GM19023 (cell line): ENCODE measurements at regions not wholly inside any gene's neighbourhood (a gene's known extent, or its start where the extent isn't known, plus 50 kb on each side); places are given as distances from the start of the nearest gene placed in this dataset.

ENCODE experiments used
- ATAC-seq: cut with Tn5 transposase; IDR thresholded peaks from one replicate; pipeline ENCODE4 v1.9.1; 2021; ENCODE audit warnings: mild to moderate bottlenecking, moderate library complexity; ENCODE audit not compliant: unreplicated experiment

DNA sequence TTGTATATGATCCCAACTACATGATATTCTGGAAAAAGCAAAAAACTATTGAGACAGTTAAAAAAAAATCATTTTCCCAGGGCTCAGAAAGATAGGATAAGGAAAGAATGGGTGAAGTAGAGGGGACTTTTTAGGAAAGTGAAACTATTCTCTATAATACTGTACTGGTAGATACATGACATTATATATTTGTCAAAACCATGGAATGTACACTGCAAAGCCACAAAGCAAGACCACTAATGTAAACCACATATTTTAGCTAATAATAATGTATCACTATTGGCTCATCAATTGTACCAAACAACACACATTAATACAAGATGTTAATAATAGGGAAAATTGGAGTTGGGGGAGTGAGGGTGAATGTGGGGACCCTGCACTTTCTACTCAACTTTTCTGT, 182.6 kb downstream of the EFNB2 start:
- ATAC-seq: no peak

DNA sequence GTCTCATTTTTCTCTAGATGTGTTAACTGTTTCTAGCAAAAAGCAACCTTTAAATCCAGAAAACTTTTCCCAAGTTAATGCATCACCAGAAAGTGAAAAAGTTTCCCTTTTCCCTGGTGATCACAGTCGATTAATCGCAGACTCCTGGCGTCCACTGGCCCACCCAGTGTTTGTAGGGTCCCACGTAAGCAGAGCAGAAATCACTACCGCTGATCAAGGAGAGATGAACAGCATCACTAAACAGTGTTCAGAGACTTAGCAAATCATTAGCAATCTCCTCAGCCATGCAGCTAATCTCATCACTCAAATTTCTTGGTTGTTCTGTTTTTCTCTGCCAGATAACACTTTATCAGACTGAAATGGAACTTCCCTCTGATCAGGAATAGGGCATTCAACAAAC, 184.2 kb downstream of the EFNB2 start:
- ATAC-seq: no peak

DNA sequence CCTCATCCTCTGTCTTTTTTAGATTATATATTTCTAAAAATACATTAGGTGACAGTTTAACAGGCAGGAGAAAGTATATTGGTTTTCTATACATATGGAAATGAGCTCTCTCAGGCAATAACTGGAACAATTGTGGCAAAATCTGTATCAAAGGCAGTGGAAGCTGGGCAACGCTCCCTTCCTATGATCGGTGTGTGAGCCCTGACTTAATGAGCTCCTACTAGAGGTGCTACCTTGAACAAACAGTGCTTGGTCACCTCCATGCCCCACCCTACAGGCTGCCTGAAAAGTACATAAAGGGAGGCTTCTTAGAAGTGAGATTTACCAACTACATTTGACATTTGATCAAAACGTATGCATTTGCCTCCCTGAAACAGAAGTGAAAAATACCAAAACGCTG, 185.3 kb downstream of the EFNB2 start:
- no peak for ATAC-seq

DNA sequence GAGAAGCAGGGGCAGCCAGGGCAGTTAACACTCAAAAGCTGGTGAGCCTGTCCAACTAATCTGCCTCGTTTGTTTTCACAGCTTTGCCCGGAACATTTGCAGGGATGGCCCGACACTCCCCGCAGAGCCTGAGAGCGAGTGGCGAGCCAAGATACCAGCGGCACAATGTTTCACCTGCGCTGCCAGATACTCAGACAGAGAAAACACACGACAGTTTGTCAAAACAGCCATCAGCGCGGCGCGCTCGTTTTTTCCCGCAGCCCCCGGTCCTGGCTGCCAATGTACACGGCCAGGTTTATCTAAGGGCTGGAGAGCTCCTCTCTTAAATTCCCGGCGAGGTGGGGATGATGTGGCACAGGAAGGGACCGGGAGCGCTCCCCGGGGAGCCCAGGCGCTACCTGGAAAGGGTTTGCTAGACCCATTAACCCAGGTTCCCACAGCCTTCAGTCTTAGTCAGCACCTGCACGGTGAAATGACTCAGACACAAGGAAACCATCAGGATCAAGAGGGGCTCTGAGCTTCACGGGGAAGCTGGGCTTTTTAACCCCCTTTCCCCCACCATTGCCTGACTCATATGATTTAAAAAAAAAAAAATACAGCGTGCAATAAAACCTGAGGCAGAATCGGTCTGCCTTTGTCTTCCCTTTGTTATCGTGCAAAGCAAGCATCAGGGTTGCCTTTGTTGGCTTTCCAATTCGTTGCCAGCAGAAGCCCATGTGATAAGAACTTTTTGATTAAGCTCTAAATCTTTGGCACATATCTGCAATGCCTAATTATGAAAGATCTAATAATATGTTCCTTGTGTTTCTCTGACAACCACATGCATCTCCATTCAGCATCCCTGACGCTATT, 186.2 kb downstream of the EFNB2 start:
- ATAC-seq: no peak

DNA sequence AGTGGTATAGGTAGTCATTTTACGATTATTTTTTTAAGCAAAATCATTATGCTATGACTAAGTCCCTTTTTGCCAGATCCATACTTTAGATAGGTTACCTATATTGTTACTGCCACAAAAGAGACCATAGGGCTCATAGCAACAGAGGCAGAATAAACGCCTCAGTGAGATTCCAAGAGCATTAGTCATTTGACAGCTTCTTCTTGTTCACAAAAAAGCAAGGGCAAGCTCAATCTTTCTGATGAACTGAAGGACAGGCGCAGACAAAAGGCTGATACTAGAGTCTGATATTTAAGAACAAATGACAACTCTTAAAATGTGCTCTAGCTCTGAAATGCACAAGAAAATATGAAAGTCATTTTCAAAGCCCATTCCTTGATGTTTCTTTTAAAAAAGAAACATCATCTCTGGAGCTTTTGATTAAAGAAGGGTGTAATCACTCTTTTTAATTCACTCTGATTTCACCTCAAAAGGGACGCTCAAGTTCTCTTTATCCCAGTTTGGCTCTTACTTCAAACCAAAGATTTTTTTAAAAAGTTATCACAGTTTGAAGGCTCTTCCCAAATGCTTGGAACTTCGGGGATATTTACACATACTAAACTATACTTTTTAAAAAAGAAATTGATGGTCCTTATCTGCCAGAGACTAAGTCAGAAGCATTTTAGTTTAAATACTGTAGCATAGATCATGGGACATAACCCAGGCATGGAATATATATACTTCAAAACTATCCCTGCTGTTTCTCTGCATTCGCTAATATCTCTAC, 187.2 kb downstream of the EFNB2 start:
- ATAC-seq: no peak

DNA sequence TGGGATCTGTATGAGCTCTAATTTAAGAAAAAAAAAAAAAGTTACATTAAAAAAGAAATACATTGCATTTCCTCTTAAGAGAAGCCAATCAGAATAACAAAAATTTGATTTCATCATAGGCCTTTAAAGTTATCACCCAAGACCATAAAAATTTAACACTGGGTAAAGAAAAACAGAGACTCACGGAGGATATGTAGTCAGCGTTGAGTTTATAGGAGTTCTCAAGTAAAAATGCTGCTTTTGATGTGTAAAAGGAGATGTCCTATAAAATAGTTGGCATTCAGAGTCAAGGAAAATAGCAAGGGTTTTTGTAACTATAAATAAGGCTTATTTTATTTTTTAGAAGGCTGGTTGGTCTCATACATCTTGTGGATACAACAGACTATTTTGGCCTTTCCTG, 191.1 kb downstream of the EFNB2 start:
- no peak for ATAC-seq

DNA sequence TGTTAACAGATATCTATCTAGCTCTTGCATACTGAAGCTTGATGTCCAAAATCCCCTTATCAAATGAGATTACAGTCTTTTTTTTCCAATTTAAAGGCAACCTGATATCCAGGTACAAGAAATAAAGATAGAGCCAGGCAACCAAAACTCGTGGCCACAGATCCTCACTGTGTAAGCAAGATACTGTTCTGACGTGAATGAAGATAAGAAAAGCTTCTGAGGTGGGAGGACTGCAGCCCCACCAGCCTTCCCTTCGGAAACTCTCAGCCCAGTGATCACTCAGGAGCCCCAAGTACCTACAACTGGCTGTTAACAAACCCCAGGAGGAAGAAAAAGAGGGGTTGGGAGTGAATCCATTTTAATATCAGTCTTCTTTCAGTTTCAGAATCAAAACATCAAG, 191.6 kb downstream of the EFNB2 start:
- no peak for ATAC-seq

DNA sequence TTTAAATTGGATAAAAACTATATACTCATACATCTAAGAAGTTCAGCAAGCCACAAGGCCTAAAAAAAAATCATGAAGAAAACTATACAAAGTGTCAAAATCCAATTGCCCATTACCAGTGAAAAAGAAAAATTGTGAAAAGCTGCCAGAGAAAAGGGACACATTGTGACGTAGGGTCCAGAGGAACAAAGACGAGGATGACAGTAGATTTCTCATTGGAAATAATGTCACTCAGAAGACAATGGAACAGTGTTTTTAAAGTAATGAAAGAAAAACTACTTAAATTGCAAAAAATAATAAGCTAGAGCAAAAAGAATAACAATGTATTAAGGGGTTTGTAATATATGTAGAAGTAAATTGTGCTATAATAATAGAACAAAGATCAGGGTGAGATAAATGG, 195.2 kb downstream of the EFNB2 start:
- ATAC-seq: no peak

DNA sequence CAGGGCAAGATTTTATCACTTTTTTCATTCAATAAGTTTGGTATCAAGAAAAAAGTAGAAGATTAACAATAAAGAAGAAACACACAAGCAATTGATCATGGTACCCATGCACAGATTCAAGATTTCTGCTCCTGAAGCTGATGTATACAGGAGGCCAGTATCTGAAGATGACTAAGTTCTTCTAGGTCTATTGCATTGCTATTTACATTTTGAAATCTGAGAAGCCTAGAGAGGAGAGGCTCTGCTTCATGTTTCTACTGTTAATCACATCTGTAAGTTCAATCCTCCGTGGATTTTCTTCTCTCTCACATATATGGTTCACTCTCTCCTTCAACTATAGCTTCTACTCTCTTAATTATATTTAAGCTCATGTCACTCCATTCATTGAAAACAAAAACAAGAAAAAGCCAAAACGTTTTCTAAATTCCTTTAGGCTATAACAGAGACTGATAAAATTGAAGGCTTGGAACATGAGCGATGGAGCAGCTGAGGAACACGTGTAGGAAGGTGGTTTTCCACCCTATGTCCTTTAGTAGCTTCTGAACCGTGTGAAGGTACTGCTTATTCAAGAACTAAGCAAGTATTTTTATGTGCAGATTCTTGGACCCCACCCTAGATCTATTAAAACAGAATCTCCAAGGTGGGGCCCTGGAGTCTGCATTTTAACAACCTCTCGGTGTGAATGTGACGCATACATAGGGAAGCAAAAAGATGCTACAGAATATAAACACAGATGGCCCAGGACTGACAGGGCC, 198.2 kb downstream of the EFNB2 start:
- ATAC-seq: no peak

DNA sequence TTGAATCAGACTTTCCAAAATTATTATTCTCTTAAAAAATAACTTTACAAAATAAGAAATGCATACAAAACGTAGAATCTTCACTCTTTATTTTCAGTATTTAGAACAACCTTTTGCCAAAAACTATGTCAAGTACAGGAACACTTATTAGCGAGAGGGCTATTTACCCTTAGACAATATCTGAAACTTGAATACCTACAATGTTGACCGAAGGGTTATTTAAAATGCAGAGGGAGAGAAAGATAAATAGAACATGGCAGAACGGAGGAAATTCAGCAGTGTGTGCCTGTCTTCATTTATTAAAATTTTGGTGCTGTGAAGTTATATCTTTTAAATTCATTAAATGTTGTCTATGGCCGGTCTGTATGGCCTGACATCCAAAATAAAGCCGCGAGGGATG, 198.8 kb downstream of the EFNB2 start:
- no peak for ATAC-seq

DNA sequence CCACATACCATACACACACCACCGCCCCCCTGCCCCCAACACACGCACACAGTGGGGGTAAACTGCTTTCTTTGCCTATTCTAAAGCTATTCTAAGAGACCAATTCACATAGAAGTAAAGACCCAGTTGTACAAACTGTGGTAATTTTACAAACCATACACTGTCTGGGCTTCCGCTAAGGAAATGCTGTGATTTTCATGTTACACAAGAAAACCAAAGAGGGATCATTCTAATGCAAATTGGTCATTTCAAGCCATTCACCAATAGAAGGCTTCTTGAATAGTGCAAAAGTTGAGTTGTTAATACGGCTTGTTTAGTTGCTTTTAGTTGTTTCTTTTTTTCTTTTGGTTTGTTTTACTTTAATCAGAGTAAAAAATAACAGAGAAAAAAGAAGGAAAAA, 202.8 kb downstream of the EFNB2 start:
- ATAC-seq: no peak

DNA sequence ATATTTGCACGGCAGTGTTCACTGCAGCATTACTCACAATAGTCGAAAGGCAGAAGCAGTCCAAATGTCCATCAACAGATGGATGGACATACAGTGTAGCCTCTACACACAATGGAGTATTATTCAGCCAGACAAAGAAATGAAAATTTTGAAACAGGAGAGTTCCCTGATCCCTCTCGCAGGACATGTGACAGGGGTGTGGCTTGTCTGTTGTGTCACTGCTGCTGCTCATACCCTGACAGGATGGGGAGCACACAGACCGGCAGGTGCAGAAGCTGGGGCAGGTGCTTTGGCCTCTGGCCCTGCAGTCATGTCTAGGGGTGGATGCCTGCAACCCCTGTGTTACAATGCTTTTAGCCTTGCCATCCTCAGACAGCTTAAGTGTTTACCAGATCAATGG, 204.3 kb downstream of the EFNB2 start:
- no peak for ATAC-seq

DNA sequence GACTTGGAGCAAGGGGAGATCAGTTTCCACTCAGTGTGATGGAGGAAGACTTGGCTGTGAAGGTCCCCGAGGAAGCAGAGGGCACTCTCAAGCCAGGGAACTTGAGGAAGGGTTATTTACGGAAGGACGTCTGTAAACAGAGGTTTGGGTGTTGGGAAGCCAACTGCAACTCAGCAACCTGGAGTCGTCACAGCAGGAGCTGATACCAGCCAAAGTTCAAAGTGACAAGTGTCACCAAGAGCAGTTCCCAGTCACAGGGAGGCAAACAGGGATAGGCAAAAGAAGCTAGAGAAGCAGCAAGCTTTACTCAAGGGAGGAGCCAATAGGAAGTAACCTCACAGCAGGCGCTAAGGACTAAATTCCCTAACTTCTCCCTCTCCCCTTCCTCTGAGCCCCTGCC, 205.5 kb downstream of the EFNB2 start:
- no peak for ATAC-seq

DNA sequence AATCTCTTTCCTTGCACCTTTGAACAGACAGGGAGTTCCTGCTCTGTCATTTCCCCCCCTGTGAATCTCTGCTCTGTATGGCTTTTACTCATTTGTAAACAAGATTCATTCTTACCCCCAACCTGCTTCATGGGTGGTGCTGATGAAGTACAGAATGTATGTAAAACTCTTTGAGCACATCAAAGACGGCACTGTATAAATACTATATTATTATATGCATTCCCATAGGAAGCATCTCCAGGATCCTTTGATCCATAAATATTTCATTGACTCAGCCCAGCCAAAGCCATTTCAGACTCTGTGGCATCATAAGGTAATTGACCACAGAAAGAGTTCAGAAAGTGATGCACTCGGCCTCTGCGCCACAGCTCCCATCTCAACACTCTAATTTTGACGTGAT, 208.7 kb downstream of the EFNB2 start:
- no peak for ATAC-seq

DNA sequence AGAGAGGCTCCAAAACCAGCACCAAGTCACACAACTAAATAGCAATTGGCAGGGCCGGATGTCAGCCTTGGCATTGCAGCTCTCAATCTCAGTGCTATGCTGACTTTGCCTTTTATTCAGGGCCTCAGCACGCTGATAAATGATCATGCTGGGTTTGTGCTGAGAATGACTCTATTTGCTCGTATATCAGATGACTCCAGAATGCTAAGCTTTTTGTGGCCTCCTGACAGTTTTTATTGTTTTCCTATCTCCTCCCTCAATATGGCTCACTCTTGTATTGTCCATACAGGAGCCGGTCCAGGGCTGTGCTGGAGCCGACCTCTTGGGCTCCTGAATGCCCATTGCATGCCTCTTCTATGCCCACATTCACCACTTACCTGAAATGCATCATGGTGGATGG, 211.0 kb downstream of the EFNB2 start:
- ATAC-seq: no peak

DNA sequence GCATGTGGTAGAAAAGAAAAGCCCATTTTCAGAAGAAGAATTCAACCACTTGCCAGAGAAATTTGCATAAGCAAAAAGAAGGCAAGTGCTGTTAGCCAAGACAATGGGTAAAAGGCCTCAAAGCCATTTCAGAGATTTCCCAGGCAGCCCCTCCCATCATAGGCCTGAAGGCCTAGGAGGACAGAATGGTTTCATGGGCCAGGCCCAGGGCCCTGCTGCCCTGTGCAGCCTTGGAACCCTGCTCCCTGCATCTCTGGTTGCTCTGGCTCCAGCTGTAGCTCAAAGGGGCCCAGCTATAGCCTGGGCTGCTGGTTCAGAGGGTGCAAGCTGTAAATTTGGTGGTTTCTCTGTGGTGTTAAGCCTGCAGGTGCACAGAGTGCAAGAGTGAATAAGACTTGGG, 212.8 kb downstream of the EFNB2 start:
- no peak for ATAC-seq

DNA sequence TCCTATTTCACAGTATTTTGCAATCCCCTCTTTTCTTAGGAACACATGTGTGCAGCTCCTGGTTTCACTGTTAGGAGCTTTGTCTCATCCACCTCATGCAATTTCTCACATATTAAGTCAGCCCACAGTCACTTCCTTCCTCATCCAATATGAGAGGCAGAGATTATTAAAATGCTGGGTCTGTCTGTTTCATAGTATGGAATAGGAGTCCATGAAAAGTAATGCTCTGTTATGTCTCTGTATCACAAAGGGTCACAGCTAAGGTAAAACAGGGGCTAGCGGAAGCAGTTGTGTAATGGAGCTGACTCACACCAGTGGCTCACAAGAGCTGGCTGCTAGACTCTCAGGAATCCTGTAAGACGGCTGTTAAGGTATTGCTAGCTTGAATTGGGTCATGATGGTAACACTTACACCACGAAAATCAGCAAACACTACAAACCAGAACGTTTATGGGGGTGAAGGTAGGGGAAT, 216.5 kb downstream of the EFNB2 start:
- ATAC-seq: no peak

DNA sequence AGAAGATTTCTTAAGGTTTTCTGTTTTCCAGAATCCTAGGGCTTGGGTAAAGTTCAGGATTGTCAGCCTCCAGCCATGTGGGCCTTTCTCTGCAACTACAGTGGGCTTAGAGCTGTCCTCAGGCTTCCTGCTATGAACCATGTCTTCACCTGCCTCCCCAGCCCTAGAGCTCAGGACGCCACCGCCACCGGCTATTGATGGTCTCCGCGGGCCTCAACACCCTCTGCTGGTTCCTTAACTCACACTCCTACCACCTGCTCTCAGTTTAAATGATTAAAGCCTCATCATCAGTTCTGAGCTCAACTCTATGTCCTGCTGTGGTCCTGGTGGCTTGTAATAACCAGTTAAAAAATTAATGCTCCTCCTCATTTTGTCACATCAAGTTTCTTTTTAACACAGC, 221.0 kb downstream of the EFNB2 start:
- no peak for ATAC-seq

DNA sequence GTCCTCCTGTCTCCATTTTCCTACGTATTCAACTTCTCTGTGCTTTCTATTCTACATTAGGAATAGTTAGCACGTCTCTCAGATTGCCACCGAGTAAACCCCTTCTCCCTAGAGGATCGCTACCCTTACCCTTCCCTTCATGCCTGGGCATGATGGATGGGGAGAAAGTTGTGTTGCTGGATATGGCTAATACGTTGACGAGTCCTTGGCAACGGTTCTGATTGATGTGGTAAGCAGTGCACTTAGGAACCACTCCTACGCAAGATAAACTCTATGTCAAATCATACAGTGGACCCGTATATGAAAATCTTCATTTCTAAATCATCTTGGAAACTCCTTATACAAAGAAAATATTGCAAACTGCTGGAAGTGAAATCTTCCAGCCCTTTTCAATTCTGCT, 224.5 kb downstream of the EFNB2 start:
- no peak for ATAC-seq

DNA sequence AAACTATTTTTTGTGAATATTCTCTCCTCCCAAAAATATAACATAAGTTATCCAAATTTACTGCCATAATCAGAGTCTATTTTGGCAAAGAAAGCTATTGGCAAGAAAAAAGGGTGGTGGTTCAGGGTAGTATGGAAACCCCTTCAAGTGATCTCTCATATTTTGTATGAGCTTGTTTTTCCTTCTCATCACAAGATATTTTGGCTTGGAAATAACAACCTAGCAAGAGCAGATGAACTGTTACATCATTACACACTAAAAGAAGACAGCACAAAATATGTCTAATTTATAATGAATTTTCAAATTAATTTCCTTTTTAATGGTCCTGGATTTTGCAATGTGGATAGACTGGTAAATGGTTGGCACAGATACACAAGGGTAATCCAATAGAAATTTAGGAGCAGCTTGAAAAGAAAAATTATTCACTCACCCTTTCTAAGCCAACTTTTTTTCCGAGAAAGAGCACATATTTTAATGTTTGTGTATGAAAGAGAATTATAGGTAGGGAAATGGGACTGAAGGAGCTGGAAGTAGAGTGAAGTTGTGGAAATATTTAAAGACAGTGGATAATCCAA, 225.1 kb downstream of the EFNB2 start:
- ATAC-seq: no peak

DNA sequence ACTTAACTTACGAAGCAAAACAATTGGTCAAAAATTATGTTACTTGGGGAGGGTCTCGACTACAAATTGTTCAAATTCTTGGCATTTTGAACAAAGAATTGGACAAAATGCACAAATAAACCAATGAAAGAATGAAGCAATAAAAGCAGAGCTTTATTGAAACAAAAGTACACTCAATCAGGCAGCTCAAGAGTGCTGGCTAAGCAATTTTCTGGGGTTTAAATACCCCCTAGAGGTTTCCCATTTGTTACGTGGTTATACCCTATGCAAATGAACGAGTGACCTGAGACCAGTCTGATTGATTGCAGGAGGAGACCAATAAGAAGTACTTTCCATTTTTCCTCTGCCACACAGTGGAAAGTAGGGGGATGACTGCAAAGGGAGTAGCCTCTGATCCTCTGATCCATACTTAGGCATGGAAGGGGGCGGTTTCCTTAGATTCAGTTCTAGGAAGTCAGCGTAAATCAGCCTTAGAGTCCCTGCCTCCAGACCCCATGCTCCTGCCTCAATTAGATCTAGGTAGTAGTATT, 228.6 kb downstream of the EFNB2 start:
- no peak for ATAC-seq
